ENCODE measurements at regions not wholly inside any gene's neighbourhood (a gene's known extent, or its start where the extent isn't known, plus 50 kb on each side); places are given as distances from the start of the nearest gene placed in this dataset.
A peak's percentile ranks its signal among the peaks of the same experiment; 100 is the strongest.

DNA sequence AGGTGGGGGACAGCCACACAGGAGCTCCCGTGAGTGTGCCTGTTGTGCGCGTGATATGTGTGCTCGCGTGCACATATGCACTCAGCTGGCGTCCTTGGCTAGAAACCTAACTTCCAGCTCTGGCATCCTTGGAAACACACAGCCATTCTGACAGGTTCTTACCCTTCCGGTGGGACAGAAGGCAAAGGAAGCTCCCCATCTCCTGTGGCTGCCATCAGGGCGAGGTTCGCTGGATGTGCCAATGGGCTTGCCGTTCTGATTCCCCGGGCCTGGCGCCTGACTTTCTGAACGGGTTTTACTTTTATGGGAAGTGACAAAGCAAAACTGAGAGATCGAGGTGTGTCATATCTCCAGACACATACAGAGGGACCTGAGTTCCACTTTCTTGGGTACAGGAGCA lies 124.7 kb downstream of the PAPOLA start:
- no peak overlapping the region for H3K9ac ChIP-seq (ENCODE audit: control insufficient read depth, extremely low read depth, insufficient read depth, low read length)
- H3K9me1 ChIP-seq (ENCODE audit: control insufficient read depth, extremely low read depth, insufficient read depth, low read length) = no peaks in the 10 kb centered on the region
- DNase-seq (ENCODE audit: low read depth, low spot score) (no peak), FAIRE-seq (no peak)
- no peaks in the 10 kb centered on the region for H3K9me3 ChIP-seq (ENCODE audit: control insufficient read depth, low read depth, low read length)
- TF ChIP-seq, protein P1, sequence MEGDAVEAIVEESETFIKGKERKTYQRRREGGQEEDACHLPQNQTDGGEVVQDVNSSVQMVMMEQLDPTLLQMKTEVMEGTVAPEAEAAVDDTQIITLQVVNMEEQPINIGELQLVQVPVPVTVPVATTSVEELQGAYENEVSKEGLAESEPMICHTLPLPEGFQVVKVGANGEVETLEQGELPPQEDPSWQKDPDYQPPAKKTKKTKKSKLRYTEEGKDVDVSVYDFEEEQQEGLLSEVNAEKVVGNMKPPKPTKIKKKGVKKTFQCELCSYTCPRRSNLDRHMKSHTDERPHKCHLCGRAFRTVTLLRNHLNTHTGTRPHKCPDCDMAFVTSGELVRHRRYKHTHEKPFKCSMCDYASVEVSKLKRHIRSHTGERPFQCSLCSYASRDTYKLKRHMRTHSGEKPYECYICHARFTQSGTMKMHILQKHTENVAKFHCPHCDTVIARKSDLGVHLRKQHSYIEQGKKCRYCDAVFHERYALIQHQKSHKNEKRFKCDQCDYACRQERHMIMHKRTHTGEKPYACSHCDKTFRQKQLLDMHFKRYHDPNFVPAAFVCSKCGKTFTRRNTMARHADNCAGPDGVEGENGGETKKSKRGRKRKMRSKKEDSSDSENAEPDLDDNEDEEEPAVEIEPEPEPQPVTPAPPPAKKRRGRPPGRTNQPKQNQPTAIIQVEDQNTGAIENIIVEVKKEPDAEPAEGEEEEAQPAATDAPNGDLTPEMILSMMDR (optimal IDR thresholded peaks at IDR 0.05 in 1 of 3, IDR thresholded peaks at IDR 0.05 in 1 of 3, conservative IDR thresholded peaks at IDR 0.05 in 1 of 3; ENCODE audit: extremely low read depth in 1 of 3, insufficient read depth in 2 of 3, low read length in 3 of 3) = no peak
- TF ChIP-seq EZH2 (IDR thresholded peaks at IDR 0.05; ENCODE audit: low read length) = no peak
- peaks cover 48% of the 10 kb centered on the region for H3K27me3 ChIP-seq (ENCODE audit: control insufficient read depth, extremely low read depth, insufficient read depth, low read length)
- H3K4me2 ChIP-seq (ENCODE audit: control insufficient read depth, extremely low read depth, insufficient read depth, low read depth, low read length) = peak overlapping the region; percentile 70
- no peak overlapping the region for H3K27ac ChIP-seq (ENCODE audit: control insufficient read depth, insufficient read depth, low read length)
- H2AFZ ChIP-seq (ENCODE audit: control insufficient read depth, low read length) = peak overlapping the region; percentile 76
- H3K4me3 ChIP-seq (ENCODE audit: control insufficient read depth in 2 of 3, extremely low read depth in 1 of 3, insufficient read depth in 2 of 3, low read depth in 1 of 3, low read length in 3 of 3) = peak overlapping the region in 1 of 3 experiments; percentile 26
- dilution Hi-C loops (cut with MboI; ENCODE audit: extremely low pct_ligation_motif_present, low sequenced_read_pairs) = no loop called here
- no peaks in the 10 kb centered on the region for H4K20me1 ChIP-seq (ENCODE audit: control insufficient read depth, extremely low read depth, insufficient read depth, low read length)
- H3K4me1 ChIP-seq (ENCODE audit: control insufficient read depth, extremely low read depth, insufficient read depth, low read length) = peaks cover 2% of the 10 kb centered on the region
- no peaks in the 10 kb centered on the region for H3K36me3 ChIP-seq (ENCODE audit: control insufficient read depth in 2 of 2, extremely low read depth in 1 of 2, insufficient read depth in 2 of 2, low read length in 2 of 2)
- H3K79me2 ChIP-seq (ENCODE audit: control insufficient read depth, insufficient read depth, low read length) = no peaks in the 10 kb centered on the region

DNA sequence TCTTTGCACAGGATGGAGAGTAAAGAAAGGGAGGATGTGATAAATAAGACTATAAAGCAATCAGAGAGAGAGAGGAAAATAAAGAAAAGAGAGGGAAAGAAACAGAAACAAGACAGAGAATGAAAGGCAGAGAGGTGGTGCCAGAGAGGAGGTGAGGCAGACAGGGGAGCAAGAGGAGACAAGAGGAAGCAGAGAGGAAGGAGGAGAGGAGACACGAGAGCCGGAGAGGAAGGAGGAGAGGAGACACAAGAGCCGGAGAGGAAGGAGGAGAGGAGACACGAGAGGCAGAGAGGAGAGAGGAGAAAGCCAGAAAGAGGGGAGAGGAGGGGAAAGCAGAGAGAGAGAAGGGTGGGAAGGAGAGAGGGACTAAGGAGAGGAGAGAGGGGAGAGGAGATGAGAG lies 125.2 kb downstream of the PAPOLA start:
- Histone ChIP-seq H3K9ac (ENCODE audit: control insufficient read depth, extremely low read depth, insufficient read depth, low read length) (no peak overlapping the region), H3K9me3 (ENCODE audit: control insufficient read depth, low read depth, low read length) (no peaks in the 10 kb centered on the region), H3K36me3 (ENCODE audit: control insufficient read depth in 2 of 2, extremely low read depth in 1 of 2, insufficient read depth in 2 of 2, low read length in 2 of 2) (no peaks in the 10 kb centered on the region), H3K27me3 (ENCODE audit: control insufficient read depth, extremely low read depth, insufficient read depth, low read length) (peaks cover 48% of the 10 kb centered on the region), H2AFZ (ENCODE audit: control insufficient read depth, low read length) (peak overlapping the region; percentile 55), H3K27ac (ENCODE audit: control insufficient read depth, insufficient read depth, low read length) (no peak overlapping the region), H3K4me1 (ENCODE audit: control insufficient read depth, extremely low read depth, insufficient read depth, low read length) (peaks cover 2% of the 10 kb centered on the region), H4K20me1 (ENCODE audit: control insufficient read depth, extremely low read depth, insufficient read depth, low read length) (no peaks in the 10 kb centered on the region), H3K79me2 (ENCODE audit: control insufficient read depth, insufficient read depth, low read length) (no peaks in the 10 kb centered on the region), H3K4me2 (ENCODE audit: control insufficient read depth, extremely low read depth, insufficient read depth, low read depth, low read length) (peak overlapping the region; percentile 70), H3K4me3 (ENCODE audit: control insufficient read depth in 2 of 3, extremely low read depth in 1 of 3, insufficient read depth in 2 of 3, low read depth in 1 of 3, low read length in 3 of 3) (peak overlapping the region in 1 of 3 experiments; percentile 35), H3K9me1 (ENCODE audit: control insufficient read depth, extremely low read depth, insufficient read depth, low read length) (no peaks in the 10 kb centered on the region)
- dilution Hi-C loops (cut with MboI; ENCODE audit: extremely low pct_ligation_motif_present, low sequenced_read_pairs) = no loop called here
- TF ChIP-seq, protein P1 (optimal IDR thresholded peaks at IDR 0.05 in 1 of 3, IDR thresholded peaks at IDR 0.05 in 1 of 3, conservative IDR thresholded peaks at IDR 0.05 in 1 of 3; ENCODE audit: extremely low read depth in 1 of 3, insufficient read depth in 2 of 3, low read length in 3 of 3) = no peak
- FAIRE-seq = no peak
- no peak for DNase-seq (ENCODE audit: low read depth, low spot score)

Measured in keratinocyte (primary cell).